Upper lobe of left lung (tissue), 4 donors: ENCODE measurements at regions not wholly inside any gene's neighbourhood (a gene's known extent, or its start where the extent isn't known, plus 50 kb on each side); places are given as distances from the start of the nearest gene placed in this dataset.

Source experiments
- CTCF ChIP-seq, 6 experiments: fragments of 450-650 bp in 4 of 6; fragments of 200-600 bp in 2 of 6; sonication (generic) in 2 of 6; IDR thresholded peaks; one replicate each; pipeline ENCODE4 v1.5.1; 2016 to 2019; ENCODE audit warnings: antibody characterized with exemption in 6 of 6
- POLR2A ChIP-seq, 4 donors: fragments of 450-650 bp; IDR thresholded peaks; one replicate each; pipeline ENCODE4 v1.5.1; 2016 to 2017; ENCODE audit warnings: antibody characterized with exemption in 4 of 4, mild to moderate bottlenecking in 2 of 4
- POLR2AphosphoS5 ChIP-seq, 2 donors: sonication (generic); formaldehyde crosslinking; IDR thresholded peaks; one replicate each; pipeline ENCODE4 v1.5.1; 2017; ENCODE audit warnings: antibody characterized with exemption in 2 of 2

GRCh38 chr4:156173937-156174336 lies 220.3 kb upstream of the CTSO start:
- no peak for TF ChIP-seq POLR2AphosphoS5 (IDR thresholded peaks at IDR 0.05)
- no peak for TF ChIP-seq CTCF (IDR thresholded peaks at IDR 0.05)
- no peak for TF ChIP-seq POLR2A (IDR thresholded peaks at IDR 0.05)
